CD14-positive monocyte (primary cell): ENCODE measurements at regions not wholly inside any gene's neighbourhood (a gene's known extent, or its start where the extent isn't known, plus 50 kb on each side); places are given as distances from the start of the nearest gene placed in this dataset.

ENCODE experiments used
- DNase-seq, 3 donors: peaks; one replicate each; pipeline ENCODE4 v3.0.0-alpha.2; 2011 to 2022
- H2AFZ ChIP-seq: 2 replicates; pipeline ENCODE4 v1.6.0; 2012; ENCODE audit warnings: mild to moderate bottlenecking, low read depth, low read length, inconsistent platforms; ENCODE audit not compliant: insufficient read depth, poor library complexity, severe bottlenecking
- H3K27ac ChIP-seq, 2 donors: 1 replicate in 1 of 2; 2 replicates in 1 of 2; pipeline ENCODE4 v1.5.1; 2012 to 2013; ENCODE audit warnings: low read length in 2 of 2, control low read depth in 1 of 2, inconsistent platforms in 1 of 2, low read depth in 1 of 2, mild to moderate bottlenecking in 1 of 2
- H3K27me3 ChIP-seq, 2 donors: one replicate each; pipeline versions ENCODE4 v1.6.0 to v1.6.1; 2011 to 2013; ENCODE audit warnings: low read length in 2 of 2; ENCODE audit not compliant: control insufficient read depth in 2 of 2, insufficient read depth in 2 of 2
- H3K36me3 ChIP-seq, 2 donors: replicated peaks in 1 of 2; 1 replicate in 1 of 2; 2 replicates in 1 of 2; pipeline versions ENCODE4 v1.5.1 to v1.6.1; 2012 to 2013; ENCODE audit warnings: low read length in 2 of 2, control low read depth in 1 of 2, inconsistent platforms in 1 of 2, mild to moderate bottlenecking in 1 of 2; ENCODE audit not compliant: insufficient read depth in 2 of 2, control insufficient read depth in 1 of 2
- H3K4me1 ChIP-seq, 2 donors: 1 replicate in 1 of 2; 2 replicates in 1 of 2; pipeline versions ENCODE4 v1.5.1 to v1.6.1; 2012 to 2013; ENCODE audit warnings: low read length in 2 of 2, control low read depth in 1 of 2, inconsistent platforms in 1 of 2, mild to moderate bottlenecking in 1 of 2, moderate library complexity in 1 of 2; ENCODE audit not compliant: insufficient read depth in 2 of 2, control insufficient read depth in 1 of 2
- H3K4me2 ChIP-seq: replicated peaks from 2 replicates; pipeline ENCODE3; 2012; ENCODE audit warnings: low read length, moderate library complexity, mild to moderate bottlenecking; ENCODE audit not compliant: poor library complexity, severe bottlenecking; ENCODE audit errors: extremely low read depth
- H3K4me3 ChIP-seq, 3 experiments: fragments of 200-600 bp in 1 of 3; sonication (generic) in 1 of 3; replicated peaks in 1 of 3; 1 replicate in 2 of 3; 2 replicates in 1 of 3; pipeline ENCODE4 v1.5.1; 2011 to 2013; ENCODE audit warnings: low read length in 3 of 3, mild to moderate bottlenecking in 3 of 3, control low read depth in 2 of 3, low read depth in 2 of 3, inconsistent platforms in 1 of 3, moderate library complexity in 1 of 3
- H3K79me2 ChIP-seq: 2 replicates; pipeline ENCODE4 v1.6.0; 2012; ENCODE audit warnings: mild to moderate bottlenecking, control low read depth, inconsistent platforms, low read length, moderate library complexity; ENCODE audit not compliant: insufficient read depth
- H3K9ac ChIP-seq: 2 replicates; pipeline ENCODE4 v1.6.0; 2017; ENCODE audit warnings: low read length, mild to moderate bottlenecking; ENCODE audit not compliant: insufficient read depth, poor library complexity, severe bottlenecking
- H3K9me3 ChIP-seq, 2 donors: replicated peaks in 1 of 2; 1 replicate in 1 of 2; 2 replicates in 1 of 2; pipeline versions ENCODE4 v1.5.1 to v1.6.1; 2012 to 2013; ENCODE audit warnings: low read length in 2 of 2, control low read depth in 1 of 2; ENCODE audit not compliant: control insufficient read depth in 1 of 2, insufficient read depth in 1 of 2
- H4K20me1 ChIP-seq: 2 replicates; pipeline ENCODE4 v1.6.0; 2012; ENCODE audit warnings: mild to moderate bottlenecking, low read length, control low read depth, moderate library complexity; ENCODE audit not compliant: insufficient read depth
- H3K27ac Mint-ChIP-seq, 7 donors: one replicate each; pipeline ENCODE4 v1.8.0; 2020; ENCODE audit warnings: mild to moderate bottlenecking in 7 of 7, mixed read lengths in 7 of 7, moderate library complexity in 6 of 7, inconsistent platforms in 2 of 7
- H3K27me3 Mint-ChIP-seq, 3 donors: one replicate each; pipeline ENCODE4 v1.8.0; 2021 to 2022; ENCODE audit warnings: low read depth in 3 of 3, mild to moderate bottlenecking in 3 of 3, mixed read lengths in 3 of 3, moderate library complexity in 3 of 3, inconsistent platforms in 1 of 3
- H3K36me3 Mint-ChIP-seq, 2 donors: one replicate each; pipeline ENCODE4 v1.8.0; 2020; ENCODE audit warnings: mixed read lengths in 2 of 2, inconsistent platforms in 1 of 2, mild to moderate bottlenecking in 1 of 2
- H3K4me1 Mint-ChIP-seq: one replicate; pipeline ENCODE4 v1.8.0; 2020; ENCODE audit warnings: mild to moderate bottlenecking, mixed read lengths
- H3K4me3 Mint-ChIP-seq, 2 donors: one replicate each; pipeline ENCODE4 v1.8.0; 2020; ENCODE audit warnings: mild to moderate bottlenecking in 2 of 2, mixed read lengths in 2 of 2, moderate library complexity in 1 of 2
- H3K9me3 Mint-ChIP-seq, 7 donors: one replicate each; pipeline ENCODE4 v1.8.0; 2020 to 2022; ENCODE audit warnings: mixed read lengths in 7 of 7, mild to moderate bottlenecking in 6 of 7, moderate library complexity in 6 of 7, inconsistent platforms in 2 of 7
- CTCF ChIP-seq: fragments of 200-600 bp; IDR thresholded peaks from one replicate; pipeline ENCODE4 v1.8.0; 2022; ENCODE audit warnings: antibody characterized with exemption, mild to moderate bottlenecking
- WGBS: methylation state at CpG from one replicate; pipeline ENCODE4 v1.1.5; 2013; ENCODE audit warnings: missing lambda C conversion rate; ENCODE audit not compliant: insufficient coverage; 5-methylcytosine and 5-hydroxymethylcytosine counted together
- intact Hi-C, 2 donors: fragments of 100-400 bp; cut with micrococcal nuclease; formaldehyde crosslinking; loops; one replicate each; pipeline versions ENCODE4 v1.15.0 to v1.15.1; 2023

- Histone ChIP-seq H3K9me3 (no peaks in the 10 kb centered on the region), H3K4me1 (no peaks in the 10 kb centered on the region), H3K9ac (no peak overlapping the region), H3K79me2 (no peaks in the 10 kb centered on the region), H3K36me3 (no peaks in the 10 kb centered on the region), H2AFZ (no peak overlapping the region), H4K20me1 (no peaks in the 10 kb centered on the region), H3K4me2 (no peak overlapping the region), H3K27me3 (no peaks in the 10 kb centered on the region), H3K4me3 (no peak overlapping the region), H3K27ac (no peak overlapping the region)
- no peak for TF ChIP-seq CTCF
- no peak overlapping the region for H3K27ac Mint-ChIP-seq
- no peaks in the 10 kb centered on the region for H3K36me3 Mint-ChIP-seq
- no peak overlapping the region for H3K4me3 Mint-ChIP-seq
- no peaks in the 10 kb centered on the region for H3K4me1 Mint-ChIP-seq
- no peaks in the 10 kb centered on the region for H3K27me3 Mint-ChIP-seq
- intact Hi-C loops, result no loop called here
- no peak for DNase-seq
- peaks cover 0 to 3% (median 0%) of the 10 kb centered on the region in 7 donors for H3K9me3 Mint-ChIP-seq
Measured at GRCh38 chr11:23063276-23063675, 203.0 kb upstream of the CCDC179 start.

DNA sequence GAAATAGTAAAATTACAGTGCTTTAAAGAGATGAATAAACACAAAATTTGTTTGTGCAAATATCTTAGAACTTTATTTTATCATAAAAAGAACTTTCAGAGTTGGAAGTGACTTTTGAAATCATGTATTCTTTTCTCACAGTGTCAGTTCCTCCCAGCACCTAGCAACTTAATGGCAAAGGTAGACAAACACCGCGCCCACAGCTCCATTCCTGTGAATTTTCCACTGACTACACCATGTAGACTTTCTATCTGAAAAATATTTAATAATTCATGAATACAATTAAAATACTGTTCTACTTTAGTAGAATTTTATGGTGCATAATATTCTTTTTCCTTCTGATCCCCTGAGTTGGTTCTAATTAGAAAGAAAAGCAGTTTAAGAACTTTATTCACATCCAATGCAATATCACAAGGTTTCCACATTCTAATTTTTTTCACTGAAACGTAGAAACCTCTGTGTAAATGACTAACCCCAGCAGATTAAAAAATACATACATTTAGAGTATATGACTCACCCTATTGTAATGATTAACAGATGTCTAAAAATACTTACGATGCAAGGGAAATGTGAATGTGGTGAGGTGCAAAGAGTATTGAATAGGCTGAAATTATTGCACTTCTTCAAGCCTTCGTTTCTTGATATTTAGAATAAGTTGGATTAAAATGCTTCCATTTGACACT, 218.2 kb upstream of the CCDC179 start:
- Histone ChIP-seq H3K9me3 (no peaks in the 10 kb centered on the region), H4K20me1 (no peaks in the 10 kb centered on the region), H3K27me3 (no peaks in the 10 kb centered on the region), H3K4me2 (no peak overlapping the region), H3K79me2 (no peaks in the 10 kb centered on the region), H3K9ac (no peak overlapping the region), H3K4me1 (no peaks in the 10 kb centered on the region), H3K4me3 (no peak overlapping the region), H3K27ac (no peak overlapping the region), H2AFZ (no peak overlapping the region), H3K36me3 (no peaks in the 10 kb centered on the region)
- no peak overlapping the region for H3K27ac Mint-ChIP-seq
- H3K4me3 Mint-ChIP-seq, result no peak overlapping the region
- intact Hi-C loops, result no loop called here
- no peaks in the 10 kb centered on the region for H3K27me3 Mint-ChIP-seq
- no CpG with 5 or more reads among the region's 5 CpGs for WGBS
- H3K9me3 Mint-ChIP-seq, result peaks cover 0 to 5% (median 0%) of the 10 kb centered on the region in 7 donors
- no peak for TF ChIP-seq CTCF
- no peaks in the 10 kb centered on the region for H3K4me1 Mint-ChIP-seq
- H3K36me3 Mint-ChIP-seq, result no peaks in the 10 kb centered on the region
- no peak for DNase-seq
